ENCODE measurements at regions not wholly inside any gene's neighbourhood (a gene's known extent, or its start where the extent isn't known, plus 50 kb on each side); places are given as distances from the start of the nearest gene placed in this dataset.
A peak's percentile ranks its signal among the peaks of the same experiment; 100 is the strongest.

DNA sequence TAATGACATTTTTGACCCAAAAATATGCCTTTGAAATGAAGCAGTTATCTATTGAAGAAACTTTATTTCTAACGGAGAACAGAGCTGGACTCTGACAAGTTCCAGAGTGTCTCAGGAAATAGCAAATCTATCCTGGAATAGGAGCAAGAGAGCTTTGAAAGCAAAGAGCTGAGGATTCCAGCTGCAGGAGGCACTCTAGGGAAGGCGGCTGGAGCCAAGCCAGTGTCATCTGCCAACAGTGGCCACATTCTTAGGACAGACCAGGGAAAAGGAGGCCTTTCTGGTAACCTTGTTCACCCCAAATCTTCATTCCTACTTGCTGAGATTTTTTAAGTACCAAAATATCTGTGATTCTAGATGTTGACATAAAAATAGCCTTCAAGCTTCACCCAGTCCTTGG, 493.5 kb upstream of the B3GAT1 start:
- Histone ChIP-seq H3K4me1 (peaks cover 0 to 5% of the 10 kb centered on the region in 2 donors), H3K9me3 (no peaks in the 10 kb centered on the region), H3K27me3 (no peaks in the 10 kb centered on the region), H3K36me3 (no peaks in the 10 kb centered on the region), H3K27ac (no peak overlapping the region), H3K4me3 (replicated peaks in 1 of 3) (no peak overlapping the region)
- TF ChIP-seq, protein P1, sequence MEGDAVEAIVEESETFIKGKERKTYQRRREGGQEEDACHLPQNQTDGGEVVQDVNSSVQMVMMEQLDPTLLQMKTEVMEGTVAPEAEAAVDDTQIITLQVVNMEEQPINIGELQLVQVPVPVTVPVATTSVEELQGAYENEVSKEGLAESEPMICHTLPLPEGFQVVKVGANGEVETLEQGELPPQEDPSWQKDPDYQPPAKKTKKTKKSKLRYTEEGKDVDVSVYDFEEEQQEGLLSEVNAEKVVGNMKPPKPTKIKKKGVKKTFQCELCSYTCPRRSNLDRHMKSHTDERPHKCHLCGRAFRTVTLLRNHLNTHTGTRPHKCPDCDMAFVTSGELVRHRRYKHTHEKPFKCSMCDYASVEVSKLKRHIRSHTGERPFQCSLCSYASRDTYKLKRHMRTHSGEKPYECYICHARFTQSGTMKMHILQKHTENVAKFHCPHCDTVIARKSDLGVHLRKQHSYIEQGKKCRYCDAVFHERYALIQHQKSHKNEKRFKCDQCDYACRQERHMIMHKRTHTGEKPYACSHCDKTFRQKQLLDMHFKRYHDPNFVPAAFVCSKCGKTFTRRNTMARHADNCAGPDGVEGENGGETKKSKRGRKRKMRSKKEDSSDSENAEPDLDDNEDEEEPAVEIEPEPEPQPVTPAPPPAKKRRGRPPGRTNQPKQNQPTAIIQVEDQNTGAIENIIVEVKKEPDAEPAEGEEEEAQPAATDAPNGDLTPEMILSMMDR (IDR thresholded peaks at IDR 0.05), result no peak
- no peak for TF ChIP-seq POLR2A (IDR thresholded peaks at IDR 0.05)
- WGBS, 2 donors, result 55 to 61% methylated on average over 2 of the region's 2 CpGs
- no peak for DNase-seq
- intact Hi-C loops (cut with DNase I), result no loop called here

DNA sequence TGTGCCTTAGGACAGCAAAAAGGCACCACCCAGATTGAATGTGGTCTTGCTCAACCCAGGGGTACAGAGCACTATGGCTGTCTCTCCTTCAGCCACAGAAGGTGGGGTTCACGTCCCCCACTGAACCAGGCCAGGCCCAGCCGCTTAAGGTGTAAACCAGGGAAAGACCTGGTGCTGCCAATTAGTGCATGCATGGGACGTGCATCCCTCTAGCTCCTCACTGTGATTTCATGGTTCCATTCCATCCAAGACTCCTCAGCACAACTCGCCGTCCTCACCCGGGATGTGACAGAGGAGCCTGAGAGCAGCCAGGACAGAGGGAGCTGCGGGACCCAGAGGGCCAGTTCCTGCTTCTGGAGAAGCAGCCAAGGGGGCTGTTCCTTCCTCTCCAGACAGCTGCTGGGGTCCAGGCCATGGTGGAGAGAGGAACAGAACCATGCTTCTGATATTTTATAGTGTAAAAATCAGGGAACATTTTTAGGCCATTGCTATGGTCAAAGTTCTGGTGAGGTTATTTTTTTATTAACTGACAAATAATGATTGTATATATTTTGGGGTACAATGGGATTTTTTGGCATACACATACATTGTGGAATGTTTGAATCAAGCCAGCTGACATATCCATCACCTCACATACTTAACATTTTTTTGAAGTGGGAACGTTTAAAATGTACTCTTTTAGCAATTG, 492.2 kb upstream of the B3GAT1 start:
- intact Hi-C loops (cut with DNase I), result no loop called here
- Histone ChIP-seq H3K4me3 (replicated peaks in 1 of 3) (no peak overlapping the region), H3K27me3 (no peaks in the 10 kb centered on the region), H3K4me1 (peaks cover 0 to 5% of the 10 kb centered on the region in 2 donors), H3K27ac (no peak overlapping the region), H3K9me3 (no peaks in the 10 kb centered on the region), H3K36me3 (no peaks in the 10 kb centered on the region)
- WGBS, 2 donors, result 75 to 85% methylated on average over 8 of the region's 8 CpGs
- TF ChIP-seq, protein P1 (IDR thresholded peaks at IDR 0.05), result no peak
- TF ChIP-seq POLR2A (IDR thresholded peaks at IDR 0.05), result no peak
- no peak for DNase-seq

DNA sequence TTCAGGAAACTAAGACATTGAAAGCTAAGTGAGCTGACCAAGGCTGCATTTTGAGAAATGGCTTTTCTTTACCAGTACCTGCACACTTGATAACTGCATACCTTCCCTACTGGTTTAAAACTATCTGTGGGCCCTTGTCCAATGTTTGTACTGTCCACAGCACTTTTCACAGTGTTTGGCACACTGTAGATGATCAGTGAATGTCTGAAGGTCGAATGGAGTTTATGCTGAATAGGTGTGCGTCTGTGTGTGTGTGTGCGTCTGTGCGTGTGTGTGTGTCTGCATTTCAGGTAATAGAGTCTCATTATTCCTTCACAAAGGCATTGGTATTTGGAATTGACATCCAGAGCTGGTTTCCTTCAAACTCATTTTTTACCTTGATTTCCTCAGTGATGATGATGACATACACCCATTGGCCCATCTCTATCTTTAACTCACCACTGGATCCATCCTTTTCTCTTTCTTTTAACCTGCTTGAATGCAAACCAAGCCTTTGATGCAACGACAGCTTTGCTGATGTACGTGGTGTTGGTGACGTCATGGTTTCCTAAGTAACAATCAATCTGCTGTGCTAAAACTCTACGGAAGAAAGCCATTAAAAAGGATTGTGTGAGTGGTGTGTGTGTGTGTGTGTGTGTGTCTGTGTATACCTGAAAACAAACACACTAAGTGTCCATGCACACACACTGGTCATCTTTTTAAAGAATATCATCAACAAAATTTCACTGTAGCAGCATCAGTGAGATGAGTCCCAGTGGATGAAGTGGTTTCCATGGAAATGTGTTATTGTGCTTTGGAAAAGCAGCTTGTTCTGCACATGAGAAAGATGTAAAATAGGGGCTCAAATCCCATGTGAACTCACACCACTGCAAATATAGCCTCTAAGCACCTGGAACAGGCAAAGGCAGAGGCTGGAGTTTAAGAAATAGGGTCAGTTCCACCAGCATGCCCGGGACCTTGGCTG, 490.2 kb upstream of the B3GAT1 start:
- WGBS, 2 donors, result 67 to 68% methylated on average over 9 of the region's 9 CpGs
- TF ChIP-seq, protein P1 (IDR thresholded peaks at IDR 0.05), result no peak
- TF ChIP-seq POLR2A (IDR thresholded peaks at IDR 0.05), result no peak
- DNase-seq, result peak; percentile 11 to 53
- Histone ChIP-seq H3K4me3 (replicated peaks in 1 of 3) (no peak overlapping the region), H3K27ac (no peak overlapping the region), H3K4me1 (peaks cover 0 to 5% of the 10 kb centered on the region in 2 donors), H3K27me3 (no peaks in the 10 kb centered on the region), H3K9me3 (no peaks in the 10 kb centered on the region), H3K36me3 (no peaks in the 10 kb centered on the region)
- intact Hi-C loops (cut with DNase I), result no loop called here

DNA sequence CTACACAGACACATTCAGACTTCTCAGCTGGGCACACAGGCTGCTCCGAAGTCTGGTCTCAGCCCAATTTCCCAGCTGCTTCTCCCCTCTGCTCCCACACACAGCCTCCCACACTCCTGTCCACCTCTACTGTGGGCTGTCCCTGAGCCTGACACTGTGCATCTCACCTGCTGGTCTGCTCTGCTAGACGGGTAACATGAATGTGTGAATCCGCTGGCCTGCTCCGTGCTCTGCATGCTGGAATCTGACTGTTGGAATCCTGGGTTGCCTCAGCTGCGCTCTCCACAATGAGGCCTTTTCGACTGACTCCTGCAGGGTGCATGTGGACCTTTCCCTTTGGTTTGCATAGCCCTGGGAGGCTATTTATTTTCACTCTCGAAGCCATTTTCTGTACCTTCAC, 489.5 kb upstream of the B3GAT1 start:
- intact Hi-C loops (cut with DNase I), result no loop called here
- no peak overlapping the region for H3K27ac ChIP-seq
- peak in 1 of 2 donors; percentile 17 for DNase-seq

More for the DNA sequence above, 489.5 kb upstream of the B3GAT1 start:
- no peaks in the 10 kb centered on the region for H3K9me3 ChIP-seq
- H3K4me1 ChIP-seq, result peaks cover 0 to 5% of the 10 kb centered on the region in 2 donors
- 66 to 71% methylated on average over 7 of the region's 7 CpGs for WGBS, 2 donors
- H3K27me3 ChIP-seq, result no peaks in the 10 kb centered on the region
- H3K4me3 ChIP-seq (replicated peaks in 1 of 3), result no peak overlapping the region
- H3K36me3 ChIP-seq, result no peaks in the 10 kb centered on the region
- TF ChIP-seq, protein P1 (IDR thresholded peaks at IDR 0.05), result no peak
- no peak for TF ChIP-seq POLR2A (IDR thresholded peaks at IDR 0.05)

Measured in thyroid gland (tissue), 4 donors.